ENCODE measurements at regions not wholly inside any gene's neighbourhood (a gene's known extent, or its start where the extent isn't known, plus 50 kb on each side); places are given as distances from the start of the nearest gene placed in this dataset.

DNA sequence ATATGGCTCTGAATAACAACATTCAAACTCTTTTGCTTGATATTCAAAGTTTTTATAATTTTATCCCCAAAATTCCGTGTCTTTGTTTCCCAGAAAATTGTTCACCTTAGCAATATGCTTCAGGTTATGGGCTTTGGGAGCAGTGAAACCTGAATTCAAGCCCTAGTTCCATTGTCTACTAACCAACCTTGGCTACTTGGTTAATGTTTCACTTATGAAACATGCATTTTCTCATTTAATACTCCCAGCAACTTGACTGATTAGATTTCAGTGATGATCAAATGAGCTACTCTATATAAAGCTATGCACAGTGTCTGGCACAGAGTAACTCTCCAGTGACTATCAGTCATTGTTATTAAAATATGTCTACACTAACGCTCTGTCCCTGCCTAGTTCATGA, 192.2 kb upstream of the TENT5A start:
- TF ChIP-seq, protein P1, sequence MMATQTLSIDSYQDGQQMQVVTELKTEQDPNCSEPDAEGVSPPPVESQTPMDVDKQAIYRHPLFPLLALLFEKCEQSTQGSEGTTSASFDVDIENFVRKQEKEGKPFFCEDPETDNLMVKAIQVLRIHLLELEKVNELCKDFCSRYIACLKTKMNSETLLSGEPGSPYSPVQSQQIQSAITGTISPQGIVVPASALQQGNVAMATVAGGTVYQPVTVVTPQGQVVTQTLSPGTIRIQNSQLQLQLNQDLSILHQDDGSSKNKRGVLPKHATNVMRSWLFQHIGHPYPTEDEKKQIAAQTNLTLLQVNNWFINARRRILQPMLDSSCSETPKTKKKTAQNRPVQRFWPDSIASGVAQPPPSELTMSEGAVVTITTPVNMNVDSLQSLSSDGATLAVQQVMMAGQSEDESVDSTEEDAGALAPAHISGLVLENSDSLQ (IDR thresholded peaks at IDR 0.05): no peak
- TF ChIP-seq ARNT (IDR thresholded peaks at IDR 0.05) (no peak), SP1 (IDR thresholded peaks at IDR 0.05) (no peak), NFRKB (IDR thresholded peaks at IDR 0.05) (no peak), TARDBP (IDR thresholded peaks at IDR 0.05) (no peak), FOXM1 (IDR thresholded peaks at IDR 0.05; ENCODE audit: borderline replicate concordance) (no peak), BHLHE40 (IDR thresholded peaks at IDR 0.05; ENCODE audit: borderline replicate concordance) (no peak), FOXA1 (IDR thresholded peaks at IDR 0.05) (no peak), SUZ12 (IDR thresholded peaks at IDR 0.05) (no peak)
